HCT116 (cell line): ENCODE measurements at regions not wholly inside any gene's neighbourhood (a gene's known extent, or its start where the extent isn't known, plus 50 kb on each side); places are given as distances from the start of the nearest gene placed in this dataset.

Source experiments
- ATAC-seq: fragments of 200-7000 bp; cut with Tn5 transposase; 2 replicates; pipeline ENCODE4 v1.9.1; 2020; ENCODE audit warnings: mild to moderate bottlenecking, moderate library complexity
- BruUV-seq: library from RNA; stranded (reverse); fragments of 400-500 nt; replicated peaks from 2 replicates; lab custom pipeline; 2021; lab: Mats Ljungman, UMichigan
- CTCF ChIA-PET: fragments of 300-600 bp; sonication (Branson Sonifier 250); formaldehyde crosslinking; loops from one replicate; lab custom pipeline; 2021; ENCODE audit warnings: antibody characterized with exemption; lab: Charles Lee
- POLR2A ChIA-PET: fragments of 300-600, 350-600 bp; sonication (Branson Sonifier 250); formaldehyde crosslinking; loops from one replicate; lab custom pipeline; 2021; ENCODE audit warnings: antibody characterized with exemption; lab: Charles Lee
- RAD21 ChIA-PET, 2 experiments: fragments of 300-600 bp; sonication (Branson Sonifier 250); formaldehyde crosslinking; loops; one replicate each; lab custom pipeline; 2023; ENCODE audit warnings: low total read pairs in 2 of 2; ENCODE audit not compliant: uncharacterized antibody in 2 of 2, unreplicated experiment in 2 of 2, low non-redundant PET in 1 of 2; lab: Charles Lee
- DNase-seq: peaks from one replicate; pipeline ENCODE4 v3.0.0-alpha.2; 2010; ENCODE audit warnings: low read depth, low spot score
- H2AFZ ChIP-seq: fragments of 200-600 bp; shearing (Covaris generic), sonication (generic); 2 replicates; pipeline ENCODE4 v1.6.1; 2017; ENCODE audit warnings: low read depth, mixed run types, mixed read lengths, antibody characterized with exemption, low read length; ENCODE audit not compliant: poor library complexity, severe bottlenecking
- H3K27ac ChIP-seq: 2 replicates; pipeline ENCODE4 v1.5.1; 2012; ENCODE audit warnings: low read depth, low read length
- H3K27me3 ChIP-seq: fragments of 200-600 bp; sonication (generic); 2 replicates; pipeline ENCODE4 v1.6.1; 2016; ENCODE audit warnings: mixed run types, low read length, mixed read lengths; ENCODE audit not compliant: insufficient read depth
- H3K36me3 ChIP-seq, 2 experiments: fragments of 200-500 bp in 1 of 2; fragments of 200-600 bp in 1 of 2; sonication (Bioruptor generic) in 1 of 2; sonication (generic) in 1 of 2; 2 replicates each; pipeline versions ENCODE4 v1.5.1 to v1.6.1; 2014 to 2016; ENCODE audit warnings: low read length in 2 of 2, inconsistent platforms in 1 of 2, mixed read lengths in 1 of 2, mixed run types in 1 of 2; ENCODE audit not compliant: insufficient read depth in 2 of 2, control insufficient read depth in 1 of 2
- H3K4me1 ChIP-seq, 2 experiments: fragments of 200-600 bp in 1 of 2; sonication (generic) in 1 of 2; 2 replicates each; pipeline versions ENCODE4 v1.5.1 to v1.6.1; 2012 to 2017; ENCODE audit warnings: low read length in 2 of 2, inconsistent platforms in 1 of 2, mild to moderate bottlenecking in 1 of 2, mixed read lengths in 1 of 2, mixed run types in 1 of 2, moderate library complexity in 1 of 2; ENCODE audit not compliant: insufficient read depth in 2 of 2, control insufficient read depth in 1 of 2
- H3K4me2 ChIP-seq: fragments of 200-600 bp; sonication (generic); 2 replicates; pipeline ENCODE4 v1.6.1; 2017; ENCODE audit warnings: mixed run types, low read length, mixed read lengths
- H3K4me3 ChIP-seq, 2 experiments: fragments of 200-600 bp in 1 of 2; sonication (generic) in 1 of 2; replicated peaks in 1 of 2; 2 replicates each; pipeline ENCODE4 v1.5.1; 2011 to 2016; ENCODE audit warnings: low read length in 2 of 2, control low read depth in 1 of 2, low read depth in 1 of 2, mild to moderate bottlenecking in 1 of 2, mixed read lengths in 1 of 2, mixed run types in 1 of 2
- H3K79me2 ChIP-seq: fragments of 200-600 bp; sonication (generic); 2 replicates; pipeline ENCODE4 v1.6.1; 2017; ENCODE audit warnings: mild to moderate bottlenecking, mixed run types, low read length, moderate library complexity, mixed read lengths; ENCODE audit not compliant: insufficient read depth
- H3K9ac ChIP-seq: fragments of 200-600 bp; sonication (generic); 2 replicates; pipeline ENCODE4 v1.6.1; 2016; ENCODE audit warnings: low read length, mixed read lengths
- H3K9me2 ChIP-seq: fragments of 200-600 bp; sonication (generic), shearing (Covaris generic); 2 replicates; pipeline ENCODE4 v1.6.1; 2017; ENCODE audit warnings: mixed run types, mild to moderate bottlenecking, moderate library complexity; ENCODE audit not compliant: insufficient read depth
- H3K9me3 ChIP-seq, 2 experiments: fragments of 200-500 bp in 1 of 2; fragments of 200-600 bp in 1 of 2; sonication (Bioruptor generic) in 1 of 2; sonication (generic) in 1 of 2; 2 replicates each; pipeline ENCODE4 v1.6.1; 2014 to 2017; ENCODE audit warnings: low read length in 2 of 2, mixed read lengths in 2 of 2, inconsistent platforms in 1 of 2, low read depth in 1 of 2, mild to moderate bottlenecking in 1 of 2, mixed run types in 1 of 2, moderate library complexity in 1 of 2; ENCODE audit not compliant: control insufficient read depth in 1 of 2, insufficient read depth in 1 of 2
- H4K20me1 ChIP-seq: fragments of 200-600 bp; sonication (generic), shearing (Covaris generic); 2 replicates; pipeline ENCODE4 v1.6.1; 2017; ENCODE audit warnings: mixed run types, mild to moderate bottlenecking, moderate library complexity; ENCODE audit not compliant: insufficient read depth
- CBX3 ChIP-seq: IDR thresholded peaks from 2 replicates; pipeline ENCODE4 v1.6.1; 2012; ENCODE audit warnings: low read depth
- EGR1 ChIP-seq: IDR thresholded peaks from 2 replicates; pipeline ENCODE4 v1.6.1; 2012; ENCODE audit warnings: low read depth
- ELF1 ChIP-seq: IDR thresholded peaks from 2 replicates; pipeline ENCODE4 v1.6.1; 2012; ENCODE audit warnings: low read depth, borderline replicate concordance
- EZH2 ChIP-seq: fragments of 200-600 bp; sonication (generic); IDR thresholded peaks from 2 replicates; pipeline ENCODE4 v1.6.1; 2017; ENCODE audit warnings: antibody characterized with exemption, mixed run types
- EZH2phosphoT487 ChIP-seq: fragments of 200-600 bp; IDR thresholded peaks from 2 replicates; pipeline ENCODE4 v1.6.1; 2018; ENCODE audit warnings: antibody characterized with exemption, borderline replicate concordance
- FOSL1 ChIP-seq: IDR thresholded peaks from 2 replicates; pipeline ENCODE4 v1.6.1; 2012; ENCODE audit warnings: low read depth
- JUND ChIP-seq: IDR thresholded peaks from 2 replicates; pipeline ENCODE4 v1.6.1; 2012
- POLR2A ChIP-seq: IDR thresholded peaks from 2 replicates; pipeline ENCODE4 v1.7.0; 2011; ENCODE audit warnings: borderline replicate concordance; ENCODE audit not compliant: insufficient read depth, insufficient read length; ENCODE audit errors: extremely low read depth
- RAD21 ChIP-seq: IDR thresholded peaks from 2 replicates; pipeline ENCODE4 v1.6.1; 2012; ENCODE audit warnings: low read depth, mild to moderate bottlenecking
- SP1 ChIP-seq: IDR thresholded peaks from 2 replicates; pipeline ENCODE4 v1.6.1; 2012; ENCODE audit warnings: low read depth
- TCF7L2 ChIP-seq: IDR thresholded peaks from 2 replicates; pipeline ENCODE4 v1.7.0; 2011; ENCODE audit warnings: borderline replicate concordance, inconsistent platforms; ENCODE audit not compliant: insufficient read depth, insufficient read length; ENCODE audit errors: extremely low read depth
- YY1 ChIP-seq: IDR thresholded peaks from 2 replicates; pipeline ENCODE4 v1.6.1; 2011; ENCODE audit warnings: low read length, low read depth, moderate library complexity, mild to moderate bottlenecking; ENCODE audit not compliant: insufficient replicate concordance; ENCODE audit errors: extremely low read depth
- ZFX ChIP-seq: fragments of 450-650 bp; IDR thresholded peaks from 2 replicates; pipeline ENCODE4 v1.6.1; 2017
- ZNF274 ChIP-seq: fragments of 200-500 bp; sonication (Bioruptor generic); IDR thresholded peaks from 2 replicates; pipeline ENCODE4 v1.6.1; 2014; ENCODE audit warnings: mild to moderate bottlenecking, low read depth, low read length, inconsistent platforms
- intact Hi-C: fragments of 100-400 bp; cut with micrococcal nuclease; formaldehyde crosslinking; loops from 2 replicates; pipeline ENCODE4 v1.10.0; 2022
- TF ChIP-seq, protein P1 (sequence below): IDR thresholded peaks from 2 replicates; pipeline ENCODE4 v1.6.1; 2012
- TF ChIP-seq, protein P2 (sequence below), 3 experiments: fragments of 200-600 bp in 1 of 3; sonication (generic) in 1 of 3; IDR thresholded peaks in 2 of 3; conservative IDR thresholded peaks in 1 of 3; 2 replicates each; pipeline ENCODE4 v1.5.1; 2012 to 2017; ENCODE audit warnings: low read depth in 2 of 3, low read length in 2 of 3, antibody characterized with exemption in 1 of 3, borderline replicate concordance in 1 of 3, control low read depth in 1 of 3, mild to moderate bottlenecking in 1 of 3, mixed read lengths in 1 of 3, mixed run types in 1 of 3, moderate library complexity in 1 of 3; ENCODE audit not compliant: insufficient read depth in 1 of 3

DNA sequence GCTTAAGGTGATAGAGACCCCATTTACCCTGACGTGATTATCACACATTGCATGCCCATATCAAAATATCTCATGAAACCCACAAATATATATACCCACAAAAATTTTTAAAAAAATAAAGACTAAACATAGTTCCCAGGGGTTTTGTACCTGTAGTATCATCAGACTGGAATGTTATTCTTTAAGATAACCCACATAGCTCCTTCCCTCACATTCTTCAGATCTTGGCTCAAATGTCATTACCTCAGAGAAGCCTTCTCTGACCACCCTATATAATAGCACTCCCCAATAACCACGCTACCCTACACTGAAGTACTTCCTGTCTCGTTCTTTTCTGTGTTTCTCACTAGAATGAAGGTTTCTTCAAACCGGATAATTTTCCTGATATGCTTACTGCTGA, 138.3 kb upstream of the SNX7 start:
- BruUV-seq = no TSS peak
- ATAC-seq (no peak), DNase-seq (no peak)
- no peak overlapping the region for H3K4me2 ChIP-seq
- CTCF ChIA-PET = no interaction called here
- H3K36me3 ChIP-seq = no peaks in the 10 kb centered on the region
- no peaks in the 10 kb centered on the region for H3K9me2 ChIP-seq
- H3K4me1 ChIP-seq = no peaks in the 10 kb centered on the region
- RAD21 ChIA-PET = no interaction called here
- H3K4me3 ChIP-seq = no peak overlapping the region
- H2AFZ ChIP-seq = no peak overlapping the region
- H3K9me3 ChIP-seq = no peaks in the 10 kb centered on the region
- no peaks in the 10 kb centered on the region for H3K27me3 ChIP-seq
- no peak overlapping the region for H3K9ac ChIP-seq
- TF ChIP-seq EZH2phosphoT487 = no peak
- TF ChIP-seq, protein P1, sequence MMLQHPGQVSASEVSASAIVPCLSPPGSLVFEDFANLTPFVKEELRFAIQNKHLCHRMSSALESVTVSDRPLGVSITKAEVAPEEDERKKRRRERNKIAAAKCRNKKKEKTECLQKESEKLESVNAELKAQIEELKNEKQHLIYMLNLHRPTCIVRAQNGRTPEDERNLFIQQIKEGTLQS = no peak
- no peak for TF ChIP-seq JUND
- no peak for TF ChIP-seq ZFX
- no peak for TF ChIP-seq ZNF274
- TF ChIP-seq, protein P2, sequence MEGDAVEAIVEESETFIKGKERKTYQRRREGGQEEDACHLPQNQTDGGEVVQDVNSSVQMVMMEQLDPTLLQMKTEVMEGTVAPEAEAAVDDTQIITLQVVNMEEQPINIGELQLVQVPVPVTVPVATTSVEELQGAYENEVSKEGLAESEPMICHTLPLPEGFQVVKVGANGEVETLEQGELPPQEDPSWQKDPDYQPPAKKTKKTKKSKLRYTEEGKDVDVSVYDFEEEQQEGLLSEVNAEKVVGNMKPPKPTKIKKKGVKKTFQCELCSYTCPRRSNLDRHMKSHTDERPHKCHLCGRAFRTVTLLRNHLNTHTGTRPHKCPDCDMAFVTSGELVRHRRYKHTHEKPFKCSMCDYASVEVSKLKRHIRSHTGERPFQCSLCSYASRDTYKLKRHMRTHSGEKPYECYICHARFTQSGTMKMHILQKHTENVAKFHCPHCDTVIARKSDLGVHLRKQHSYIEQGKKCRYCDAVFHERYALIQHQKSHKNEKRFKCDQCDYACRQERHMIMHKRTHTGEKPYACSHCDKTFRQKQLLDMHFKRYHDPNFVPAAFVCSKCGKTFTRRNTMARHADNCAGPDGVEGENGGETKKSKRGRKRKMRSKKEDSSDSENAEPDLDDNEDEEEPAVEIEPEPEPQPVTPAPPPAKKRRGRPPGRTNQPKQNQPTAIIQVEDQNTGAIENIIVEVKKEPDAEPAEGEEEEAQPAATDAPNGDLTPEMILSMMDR (IDR thresholded peaks at IDR 0.05 in 2 of 3, conservative IDR thresholded peaks at IDR 0.05 in 1 of 3; ENCODE audit: borderline replicate concordance in 1 of 3, insufficient read depth in 1 of 3, low read depth in 2 of 3, low read length in 2 of 3) = no peak
- TF ChIP-seq TCF7L2 = no peak
- TF ChIP-seq EGR1 = no peak
- TF ChIP-seq EZH2 = no peak
- no peak for TF ChIP-seq POLR2A
- no peak for TF ChIP-seq SP1
- no peak for TF ChIP-seq ELF1
- TF ChIP-seq CBX3 = no peak
- TF ChIP-seq RAD21 = no peak
- TF ChIP-seq FOSL1 = no peak
- TF ChIP-seq YY1 = no peak
- no peaks in the 10 kb centered on the region for H4K20me1 ChIP-seq
- POLR2A ChIA-PET = no interaction called here
- no peak overlapping the region for H3K27ac ChIP-seq
- intact Hi-C loops = no loop called here
- H3K79me2 ChIP-seq = no peaks in the 10 kb centered on the region
